ENCODE measurements at regions not wholly inside any gene's neighbourhood (a gene's known extent, or its start where the extent isn't known, plus 50 kb on each side); places are given as distances from the start of the nearest gene placed in this dataset.

DNA sequence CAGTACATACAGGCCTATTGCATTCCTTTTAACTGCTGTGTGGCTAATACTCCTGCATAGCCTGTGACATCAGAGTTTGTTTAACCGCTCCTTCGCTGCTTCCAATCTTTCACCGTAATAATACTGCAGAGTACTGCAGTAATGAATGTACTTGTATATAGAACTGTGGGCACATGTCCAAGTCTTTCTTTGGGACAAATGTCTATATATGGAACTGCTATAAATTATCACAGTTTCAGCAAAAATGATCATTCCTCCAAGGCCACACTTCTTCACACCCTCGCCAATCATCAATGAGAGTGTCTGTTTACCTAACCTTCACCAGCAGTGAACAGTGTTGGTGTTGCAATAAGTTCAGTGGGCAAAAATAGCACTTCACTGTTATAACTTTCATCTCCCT, 230.4 kb downstream of the SP3 start:
- Histone ChIP-seq H4K5ac (ENCODE audit: insufficient read length, low read depth, low read length) (no peak overlapping the region), H3K4me3 (ENCODE audit: extremely low read depth in 1 of 4, insufficient read depth in 2 of 4, low read depth in 3 of 4, low read length in 4 of 4) (no peak overlapping the region), H2BK5ac (ENCODE audit: low read depth, low read length) (no peak overlapping the region), H3K36me3 (ENCODE audit: control insufficient read depth in 2 of 4, insufficient read depth in 4 of 4, low read length in 3 of 4) (no peaks in the 10 kb centered on the region), H3K23ac (ENCODE audit: insufficient read length) (no peak overlapping the region), H3K27me3 (replicated peaks in 1 of 4; ENCODE audit: control insufficient read depth in 3 of 4, extremely low read depth in 1 of 4, insufficient read depth in 3 of 4, low read length in 3 of 4) (no peaks in the 10 kb centered on the region), H3K27ac (ENCODE audit: low read depth, low read length) (no peak overlapping the region), H2BK12ac (ENCODE audit: low read depth, low read length) (no peak overlapping the region), H3K23me2 (ENCODE audit: low read depth, low read length) (no peaks in the 10 kb centered on the region), H3K56ac (replicated peaks; ENCODE audit: insufficient read length, low read depth, low read length) (no peak overlapping the region), H3K9me3 (ENCODE audit: insufficient read depth in 2 of 2, low read depth in 1 of 2, low read length in 1 of 2) (no peaks in the 10 kb centered on the region), H3K4ac (replicated peaks; ENCODE audit: insufficient read length, low read depth, low read length) (no peak overlapping the region), H3K18ac (ENCODE audit: extremely low read depth, low read length) (no peak overlapping the region), H2AFZ (ENCODE audit: low read length) (no peak overlapping the region), H2AK5ac (ENCODE audit: low read depth, low read length) (no peak overlapping the region), H4K91ac (replicated peaks; ENCODE audit: insufficient read length, low read length) (no peak overlapping the region), H3K79me2 (ENCODE audit: control insufficient read depth in 1 of 2, insufficient read depth in 2 of 2, low read length in 2 of 2) (no peaks in the 10 kb centered on the region), H2BK120ac (replicated peaks; ENCODE audit: low read depth, low read length) (no peak overlapping the region), H2BK20ac (ENCODE audit: low read length) (no peak overlapping the region), H3K4me2 (ENCODE audit: insufficient read depth in 1 of 2, low read depth in 2 of 2, low read length in 2 of 2) (no peak overlapping the region), H4K8ac (ENCODE audit: extremely low read depth, insufficient read depth, low read length) (no peak overlapping the region), H3K79me1 (ENCODE audit: low read depth, low read length) (no peaks in the 10 kb centered on the region), H3K4me1 (replicated peaks in 1 of 4; ENCODE audit: control insufficient read depth in 3 of 4, insufficient read depth in 4 of 4, low read length in 3 of 4) (no peaks in the 10 kb centered on the region), H2BK15ac (ENCODE audit: low read length) (no peak overlapping the region), H4K20me1 (replicated peaks in 1 of 2; ENCODE audit: control insufficient read depth in 1 of 2, insufficient read depth in 2 of 2, low read length in 2 of 2) (no peaks in the 10 kb centered on the region), H3K14ac (ENCODE audit: insufficient read length) (no peak overlapping the region), H3K9ac (replicated peaks in 1 of 4; ENCODE audit: extremely low read depth in 1 of 4, low read depth in 3 of 4, low read length in 3 of 4) (no peak overlapping the region)
- WGBS, 2 experiments (ENCODE audit: extremely low coverage in 1 of 2, insufficient coverage in 1 of 2, insufficient read length in 1 of 2, insufficient replicate concordance in 2 of 2, low coverage in 1 of 2, low lambda C conversion rate in 2 of 2, missing lambda C conversion rate in 1 of 2) = 92% methylated on average over 4 of the region's 4 CpGs; no CpG with 5 or more reads in 1 of the 2 experiments
- TF ChIP-seq, protein P1, sequence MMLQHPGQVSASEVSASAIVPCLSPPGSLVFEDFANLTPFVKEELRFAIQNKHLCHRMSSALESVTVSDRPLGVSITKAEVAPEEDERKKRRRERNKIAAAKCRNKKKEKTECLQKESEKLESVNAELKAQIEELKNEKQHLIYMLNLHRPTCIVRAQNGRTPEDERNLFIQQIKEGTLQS (IDR thresholded peaks at IDR 0.05; ENCODE audit: insufficient read depth, low read depth, low read length) = no peak
- TF ChIP-seq SIRT6 (IDR thresholded peaks at IDR 0.05; ENCODE audit: low read length) (no peak), TCF12 (IDR thresholded peaks at IDR 0.05; ENCODE audit: low read depth, low read length) (no peak), NRF1 (IDR thresholded peaks at IDR 0.05; ENCODE audit: low read depth, low read length) (no peak), EP300 (IDR thresholded peaks at IDR 0.05; ENCODE audit: borderline replicate concordance in 1 of 2, low read depth in 2 of 2, low read length in 2 of 2) (no peak), GABPA (IDR thresholded peaks at IDR 0.05; ENCODE audit: borderline replicate concordance, insufficient read depth, low read length) (no peak), MAFK (IDR thresholded peaks at IDR 0.05; ENCODE audit: low read depth, low read length) (no peak), TBP (IDR thresholded peaks at IDR 0.05; ENCODE audit: low read depth, low read length) (no peak), GTF2F1 (IDR thresholded peaks at IDR 0.05; ENCODE audit: borderline replicate concordance, low read depth, low read length) (no peak), SAP30 (IDR thresholded peaks at IDR 0.05; ENCODE audit: insufficient read depth, insufficient replicate concordance, low read length) (no peak)
- ChIA-PET CTCF (ENCODE audit: partially characterized antibody) (no interaction called here), POLR2A (ENCODE audit: partially characterized antibody) (no interaction called here)
- no peak for DNase-seq (ENCODE audit: low read depth in 1 of 2, low spot score in 2 of 2)
- no peak for FAIRE-seq
